ENCODE measurements at regions not wholly inside any gene's neighbourhood (a gene's known extent, or its start where the extent isn't known, plus 50 kb on each side); places are given as distances from the start of the nearest gene placed in this dataset.

GRCh38 chr20:40265825-40266533 is 423.1 kb downstream of the MAFB start:
- no peak for DNase-seq

GRCh38 chr20:40262219-40262618 is 426.8 kb downstream of the MAFB start:
- DNase-seq = no peak

DNA sequence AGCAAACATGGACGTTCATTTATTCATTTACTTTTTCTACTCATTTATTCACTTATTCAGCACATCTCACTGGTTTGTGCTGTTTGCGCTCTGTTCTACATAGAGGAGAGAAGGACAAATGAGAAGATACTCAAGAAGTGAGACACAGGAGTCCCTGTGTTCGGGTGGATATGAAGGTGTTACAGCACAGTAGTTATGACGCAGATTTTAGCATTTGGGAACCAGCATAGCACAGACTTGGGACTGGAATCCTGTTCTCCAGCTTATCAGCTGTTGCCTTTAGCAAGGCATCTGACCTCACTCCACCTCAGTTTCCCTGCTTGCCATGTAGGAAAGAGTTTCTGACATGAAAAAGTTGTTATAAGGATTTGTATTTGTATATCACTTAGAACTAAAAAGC is 430.1 kb downstream of the MAFB start:
- DNase-seq = no peak

- no peak for DNase-seq
Observed at GRCh38 chr20:40257763-40258162, 431.3 kb downstream of the MAFB start.

GRCh38 chr20:40255365-40255764 is 433.7 kb downstream of the MAFB start:
- DNase-seq = no peak

- no peak for DNase-seq
Observed at GRCh38 chr20:40254023-40254772, 434.8 kb downstream of the MAFB start.

DNA sequence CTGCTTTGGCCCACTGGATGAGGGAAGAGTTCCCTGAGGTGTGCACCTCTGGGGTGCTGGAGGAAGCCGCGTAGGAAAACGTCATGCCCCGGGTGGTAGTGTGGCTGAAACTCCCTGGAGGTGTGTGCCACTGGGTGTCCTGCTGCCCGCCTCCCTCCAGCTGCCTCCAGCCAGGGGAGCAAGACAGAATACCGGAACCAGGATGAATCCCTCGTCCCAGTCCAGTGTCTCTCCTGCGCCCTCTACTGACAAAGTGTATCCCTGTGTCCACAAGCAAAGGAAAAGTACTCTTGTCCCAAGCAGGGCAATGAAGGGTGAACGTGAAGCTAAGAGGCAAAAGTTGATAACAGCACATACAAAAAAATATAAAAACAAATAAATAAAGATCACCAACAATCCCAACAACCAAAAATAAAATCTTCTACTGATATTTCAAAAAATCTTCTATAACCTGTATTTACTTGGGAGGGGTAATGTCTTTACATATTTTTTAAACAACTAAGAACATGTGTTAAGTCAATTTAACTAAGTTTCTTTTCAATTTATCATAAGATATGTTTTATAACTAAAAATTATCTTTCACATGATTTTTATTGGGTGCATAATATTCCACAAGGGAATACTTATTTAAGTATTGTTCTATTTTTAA is 437.6 kb downstream of the MAFB start:
- peak; percentile 1 for DNase-seq

DNA sequence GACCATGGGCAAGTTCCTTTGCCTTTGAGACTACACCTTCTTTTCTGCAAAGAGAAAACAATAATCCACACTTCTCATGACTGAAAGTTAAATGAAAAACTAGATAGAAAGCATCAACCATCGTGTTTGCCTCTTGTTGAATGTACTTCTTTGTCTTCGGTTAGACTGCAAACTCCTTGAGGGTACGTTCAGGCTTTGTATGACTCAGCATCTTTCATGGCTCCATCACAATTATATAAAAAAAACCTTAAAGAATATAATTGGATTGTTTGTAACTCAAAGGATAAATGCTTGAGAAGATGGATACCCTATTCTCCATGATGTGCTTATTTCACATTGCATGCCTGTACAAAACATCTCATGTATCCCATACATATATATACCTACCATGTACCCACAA is 439.2 kb downstream of the MAFB start:
- DNase-seq = no peak

DNA sequence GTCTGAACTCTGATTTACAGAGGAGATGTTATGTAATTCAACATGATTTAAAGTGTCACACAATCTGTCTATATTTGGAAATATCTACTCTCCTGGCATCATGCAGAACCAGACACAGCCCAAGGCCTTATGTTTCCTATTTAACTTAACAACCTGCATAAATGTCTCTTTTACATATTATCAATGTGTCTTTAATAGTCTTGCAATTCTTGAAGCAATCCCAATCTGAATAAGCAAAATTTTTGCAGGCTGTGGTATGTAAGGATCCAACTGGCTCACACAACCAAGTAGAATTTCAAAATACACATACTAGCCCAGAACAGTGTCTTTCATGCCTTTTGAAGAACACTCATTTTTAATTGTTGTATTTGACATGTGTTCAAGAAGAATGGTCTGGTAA is 443.2 kb downstream of the MAFB start:
- no peak for DNase-seq

GRCh38 chr20:40244286-40244685 is 444.8 kb downstream of the MAFB start:
- DNase-seq = no peak

DNA sequence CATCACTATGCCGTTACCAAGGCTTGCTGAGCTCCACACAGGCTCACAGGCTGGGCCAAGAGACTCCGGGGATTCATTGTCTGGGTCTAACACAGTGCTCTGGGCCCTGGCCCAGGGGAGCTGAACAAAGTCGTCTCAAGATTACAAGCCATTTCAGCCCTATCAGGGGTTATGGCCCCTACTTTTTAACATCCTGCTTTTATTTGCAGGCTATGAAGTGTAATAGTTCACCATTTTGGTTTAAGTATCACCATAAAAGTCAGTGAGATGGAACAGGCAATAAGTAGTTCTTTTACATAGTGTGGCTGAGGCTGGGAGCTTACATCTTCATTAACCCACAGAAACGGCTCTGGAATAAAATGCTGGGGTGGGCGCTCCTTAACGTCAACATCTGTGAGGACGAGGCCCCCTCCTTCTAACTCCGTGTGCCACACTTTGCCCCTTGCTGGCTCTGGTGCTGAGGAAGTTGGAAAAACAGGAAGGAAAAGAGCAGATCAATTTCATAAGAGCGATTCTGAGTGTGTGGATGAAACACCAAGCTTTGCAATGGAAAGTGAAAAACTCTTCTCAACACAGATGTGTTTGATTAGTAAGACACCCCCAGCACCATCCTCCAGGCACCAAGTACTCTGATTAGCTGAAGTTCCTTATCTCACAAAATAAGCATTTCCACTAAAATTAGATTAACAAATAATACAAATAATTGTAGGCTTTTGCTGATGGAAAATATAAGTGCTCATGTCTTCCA is 447.3 kb downstream of the MAFB start:
- no peak for DNase-seq

- no peak for DNase-seq
Observed at GRCh38 chr20:40238511-40238910, 450.5 kb downstream of the MAFB start.

DNA sequence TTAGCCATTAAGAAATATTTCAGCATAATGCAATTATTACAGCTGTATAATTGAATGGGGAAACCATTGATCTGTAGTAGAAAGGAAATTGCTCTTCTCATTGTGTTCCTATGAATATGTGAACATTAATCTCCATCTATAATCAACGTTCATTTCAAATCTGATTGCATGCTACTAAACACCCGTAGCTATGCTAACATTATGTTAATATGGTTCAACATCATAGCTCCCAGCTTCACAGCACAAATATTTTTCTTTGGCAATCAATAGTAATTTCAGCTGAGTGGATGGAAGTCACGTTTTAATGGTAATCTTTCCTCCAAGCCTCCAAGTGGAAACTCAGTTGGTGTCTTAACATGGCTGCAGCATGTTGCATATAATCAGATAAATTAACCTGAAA is 454.4 kb downstream of the MAFB start:
- DNase-seq = no peak

DNA sequence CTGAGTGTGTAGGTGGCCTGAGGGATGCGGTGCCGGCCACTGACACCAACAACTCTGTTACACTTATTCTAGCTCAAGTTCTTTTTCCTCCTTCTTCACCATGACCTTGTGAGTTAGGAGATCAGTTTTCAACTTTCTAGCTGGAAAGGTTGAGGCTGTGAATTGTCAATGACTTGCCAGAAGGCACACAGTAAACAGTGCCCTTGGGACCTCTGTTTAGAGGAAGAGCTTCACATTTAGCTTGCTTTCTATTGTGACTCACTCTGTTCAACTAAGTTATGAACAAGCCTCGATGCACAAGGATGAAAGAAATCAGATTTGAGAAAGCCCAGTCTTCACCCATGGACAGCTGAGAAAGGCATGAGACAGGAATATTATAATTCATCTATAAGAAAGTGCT is 455.6 kb downstream of the MAFB start:
- DNase-seq = no peak

DNA sequence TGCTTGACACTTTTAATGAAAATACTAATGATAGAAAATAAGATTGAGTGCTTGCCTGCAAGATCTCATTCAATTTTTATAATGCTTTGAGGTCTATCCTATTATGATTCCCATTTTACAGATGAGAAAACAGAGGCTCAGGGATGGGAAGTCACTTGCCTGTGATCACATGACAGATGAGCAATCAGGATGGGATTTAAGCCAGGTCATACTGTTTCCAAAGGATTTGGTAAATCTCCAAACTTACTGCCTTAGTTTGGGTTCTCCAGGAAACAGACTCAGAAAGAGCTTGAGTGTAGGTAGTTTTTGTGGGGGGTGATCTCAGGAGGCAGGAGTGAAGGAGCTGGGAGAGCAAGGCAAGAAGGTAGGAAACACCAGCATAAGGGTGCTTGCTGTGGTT is 456.3 kb downstream of the MAFB start:
- no peak for DNase-seq

DNA sequence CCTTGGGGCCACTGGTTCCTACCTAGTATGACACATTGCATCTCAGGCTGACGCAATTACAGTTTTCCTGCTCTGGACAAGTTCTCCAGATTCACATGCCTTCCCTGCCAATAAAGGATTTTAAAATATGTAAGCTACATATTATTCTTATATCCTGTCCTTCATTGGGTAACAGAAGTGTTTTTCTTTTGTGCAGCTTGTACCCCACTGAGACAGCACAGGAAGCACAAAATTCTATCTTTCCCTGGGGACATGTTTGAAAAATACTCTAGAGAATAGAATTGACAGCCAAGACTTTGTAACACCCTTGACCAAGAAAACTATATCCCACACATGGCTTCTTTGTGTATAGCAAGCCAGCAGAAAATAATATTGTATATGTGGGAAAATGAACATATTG is 456.8 kb downstream of the MAFB start:
- DNase-seq = no peak

- DNase-seq = no peak
Observed at GRCh38 chr20:40230486-40230885, 458.6 kb downstream of the MAFB start.

- no peak for DNase-seq
Observed at GRCh38 chr20:40225596-40225995, 463.4 kb downstream of the MAFB start.

GRCh38 chr20:40223810-40224209 is 465.2 kb downstream of the MAFB start:
- DNase-seq = no peak

DNA sequence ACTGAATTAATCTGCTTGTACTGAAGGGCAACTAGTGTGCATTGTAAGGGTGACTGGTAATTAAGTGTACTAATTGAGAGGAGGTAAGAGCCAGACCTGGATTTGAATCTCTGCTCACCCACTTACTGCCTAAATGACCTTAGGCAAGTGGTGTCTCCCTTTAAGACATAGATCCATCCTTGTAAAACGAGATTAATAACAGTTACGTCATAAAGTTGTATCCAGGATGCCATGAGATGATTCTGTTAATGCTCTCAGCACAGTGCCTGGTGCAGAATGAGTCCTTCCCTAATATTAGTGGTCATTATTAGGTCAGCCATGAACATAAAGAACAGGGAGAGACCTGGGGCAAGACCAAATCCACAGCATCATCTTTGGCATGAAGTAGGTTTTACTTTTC is 470.1 kb downstream of the MAFB start:
- no peak for DNase-seq

DNA sequence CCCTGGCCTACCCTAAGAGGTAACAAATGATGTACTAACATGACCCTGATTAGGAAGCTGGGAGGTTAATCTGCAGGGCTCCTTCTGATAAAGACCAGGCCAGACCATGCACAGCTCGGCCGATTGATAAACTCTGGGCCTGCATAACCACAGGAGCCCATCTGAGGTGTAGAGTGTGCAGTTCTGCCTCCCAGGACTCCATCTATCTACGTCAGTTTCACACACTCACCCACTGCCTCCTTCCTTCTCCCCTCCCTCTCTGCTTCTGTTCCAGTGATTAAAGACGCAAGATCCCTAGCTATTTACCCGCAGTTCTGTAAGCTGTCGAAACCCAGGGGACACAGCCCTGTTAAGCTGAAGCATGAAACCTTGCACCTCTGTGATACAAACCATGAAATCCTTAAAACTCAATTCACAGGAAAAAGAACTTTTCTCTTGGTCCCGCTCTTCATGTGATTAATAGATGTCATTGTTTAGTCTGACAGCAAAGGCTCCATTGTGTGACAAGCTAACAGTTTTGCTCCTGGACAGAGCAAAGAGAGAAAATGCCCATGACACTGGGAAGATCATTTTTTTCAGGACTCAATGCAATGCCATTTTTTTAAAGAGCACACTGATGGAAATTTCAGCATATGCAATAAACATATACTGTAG is 470.6 kb downstream of the MAFB start:
- no peak for DNase-seq

DNA sequence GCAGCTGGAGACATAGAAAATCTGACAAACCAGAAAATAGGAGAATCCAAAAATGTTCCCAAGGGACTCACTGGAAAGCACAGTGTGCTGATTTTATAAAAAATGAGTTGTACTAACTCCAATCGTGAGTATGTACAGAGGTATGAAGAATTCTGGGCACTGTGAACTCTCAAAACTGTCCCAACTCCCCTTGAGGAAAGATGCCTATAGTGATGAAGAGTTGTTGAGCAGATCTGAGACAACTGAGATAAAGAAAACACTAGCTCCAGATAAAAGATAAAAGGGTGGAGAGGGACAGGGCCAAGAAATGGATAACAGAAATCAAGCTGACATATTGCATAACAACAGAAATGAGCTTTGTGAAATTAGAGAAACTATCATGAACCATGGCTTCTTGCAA is 481.4 kb downstream of the MAFB start:
- no peak for DNase-seq

GRCh38 chr20:40205971-40206370 is 483.1 kb downstream of the MAFB start:
- DNase-seq = no peak
